SK-N-MC (cell line): ENCODE measurements at regions not wholly inside any gene's neighbourhood (a gene's known extent, or its start where the extent isn't known, plus 50 kb on each side); places are given as distances from the start of the nearest gene placed in this dataset.
"Not testable (repeated sequence)": the region's sequence is repeated elsewhere in the genome, so short reads cannot be mapped to it uniquely, and the experiment has no call there.

ENCODE experiments used
- DNase-seq: peaks from one replicate; pipeline ENCODE4 v3.0.0-alpha.2; 2011; ENCODE audit warnings: low read depth, low spot score
- H3K27ac ChIP-seq: fragments of 200-600 bp; sonication (generic); 2 replicates; pipeline ENCODE4 v1.5.1; 2016; ENCODE audit warnings: mixed run types
- H3K36me3 ChIP-seq: fragments of 200-600 bp; sonication (generic); 2 replicates; pipeline ENCODE4 v1.6.1; 2017; ENCODE audit warnings: antibody characterized with exemption, low read length, mixed read lengths; ENCODE audit not compliant: insufficient read depth
- H3K4me3 ChIP-seq: fragments of 200-600 bp; sonication (generic); 2 replicates; pipeline ENCODE4 v1.5.1; 2016
- H3K9ac ChIP-seq: fragments of 200-600 bp; sonication (generic); 2 replicates; pipeline ENCODE4 v1.8.0; 2017; ENCODE audit warnings: mixed run types, mixed read lengths; ENCODE audit not compliant: insufficient read length
- H3K9me3 ChIP-seq: fragments of 200-600 bp; sonication (generic); 2 replicates; pipeline ENCODE4 v1.6.1; 2017; ENCODE audit warnings: low read depth, mild to moderate bottlenecking, antibody characterized with exemption, low read length, moderate library complexity, mixed read lengths
- EZH2 ChIP-seq: fragments of 200-600 bp; sonication (generic); IDR thresholded peaks from one replicate; pipeline ENCODE4 v1.6.1; 2017; ENCODE audit warnings: antibody characterized with exemption
- FOXP2 ChIP-seq: optimal IDR thresholded peaks from 2 replicates; pipeline ENCODE3; 2011; ENCODE audit warnings: mild to moderate bottlenecking, moderate library complexity; ENCODE audit not compliant: insufficient read depth; ENCODE audit errors: extremely low read length, control extremely low read depth
- POLR2AphosphoS5 ChIP-seq: IDR thresholded peaks from 2 replicates; pipeline ENCODE4 v1.6.1; 2012; ENCODE audit warnings: mild to moderate bottlenecking, low read depth, low read length, borderline replicate concordance

DNA sequence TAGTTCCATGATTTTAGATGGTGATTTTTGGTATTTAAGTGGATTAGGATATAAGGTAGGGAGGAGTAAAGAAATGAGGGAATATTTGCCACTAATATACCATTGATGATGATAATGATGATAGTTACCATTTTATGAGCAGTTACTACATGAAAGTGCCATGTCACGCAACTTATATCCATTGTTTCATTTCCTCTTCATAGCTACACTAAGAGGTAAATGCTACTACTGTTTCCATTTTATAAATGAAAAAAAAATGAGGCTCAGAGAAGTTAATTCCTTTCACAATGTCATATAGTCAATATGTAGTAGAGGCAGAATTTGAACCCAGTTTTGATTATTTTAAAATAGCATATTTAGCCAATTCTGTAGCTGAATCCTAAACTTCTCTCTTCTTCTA is 112.2 kb upstream of the ADRA1B start:
- TF ChIP-seq EZH2 = no peak
- no peak for TF ChIP-seq POLR2AphosphoS5
- TF ChIP-seq FOXP2 = no peak
- Histone ChIP-seq H3K9me3 (no peaks in the 10 kb centered on the region), H3K9ac (no peak overlapping the region), H3K4me3 (no peak overlapping the region), H3K27ac (no peak overlapping the region), H3K36me3 (no peaks in the 10 kb centered on the region)
- no peak for DNase-seq

DNA sequence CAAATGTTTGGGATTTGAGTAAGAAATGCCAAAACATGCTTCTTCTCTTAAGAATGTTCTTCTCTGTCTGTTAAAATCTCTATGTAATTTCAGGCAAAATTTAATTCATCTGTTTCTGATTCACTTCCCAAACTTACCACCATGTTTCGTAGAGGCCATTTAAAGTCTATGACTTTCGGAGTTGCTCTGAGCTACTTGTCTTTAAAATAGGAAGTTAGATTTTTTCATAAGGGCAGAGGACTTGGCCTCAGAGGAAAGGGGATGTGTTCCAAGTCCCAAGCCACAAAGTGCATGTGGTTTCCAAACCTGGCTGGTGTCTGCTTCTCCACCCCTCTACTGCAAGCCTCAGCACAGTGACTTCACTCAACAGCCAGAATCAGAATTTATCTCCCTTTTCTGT is 111.3 kb upstream of the ADRA1B start:
- no peak for DNase-seq
- no peak for TF ChIP-seq POLR2AphosphoS5
- H3K4me3 ChIP-seq = no peak overlapping the region
- no peaks in the 10 kb centered on the region for H3K9me3 ChIP-seq
- H3K36me3 ChIP-seq = no peaks in the 10 kb centered on the region
- H3K27ac ChIP-seq = no peak overlapping the region
- H3K9ac ChIP-seq = no peak overlapping the region

DNA sequence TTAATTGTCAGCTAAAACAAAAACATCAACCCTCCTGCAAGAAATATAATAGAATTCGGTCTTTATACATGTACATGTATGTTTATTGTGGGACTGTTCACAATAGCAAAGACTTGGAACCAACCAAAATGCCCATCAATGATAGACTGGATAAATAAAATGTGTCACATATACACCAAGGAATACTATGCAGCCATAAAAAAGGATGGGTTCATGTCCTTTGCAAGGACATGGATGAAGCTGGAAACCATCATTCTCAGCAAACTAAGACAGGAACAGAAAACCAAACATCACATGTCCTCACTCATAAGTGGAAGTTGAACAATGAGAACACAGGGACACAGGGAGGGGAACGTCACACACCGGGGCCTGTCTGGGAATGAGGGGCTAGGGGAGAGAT is 109.1 kb upstream of the ADRA1B start:
- H3K9me3 ChIP-seq, H3K4me3 ChIP-seq, H3K9ac ChIP-seq, H3K36me3 ChIP-seq, H3K27ac ChIP-seq, DNase-seq: not testable (repeated sequence)

DNA sequence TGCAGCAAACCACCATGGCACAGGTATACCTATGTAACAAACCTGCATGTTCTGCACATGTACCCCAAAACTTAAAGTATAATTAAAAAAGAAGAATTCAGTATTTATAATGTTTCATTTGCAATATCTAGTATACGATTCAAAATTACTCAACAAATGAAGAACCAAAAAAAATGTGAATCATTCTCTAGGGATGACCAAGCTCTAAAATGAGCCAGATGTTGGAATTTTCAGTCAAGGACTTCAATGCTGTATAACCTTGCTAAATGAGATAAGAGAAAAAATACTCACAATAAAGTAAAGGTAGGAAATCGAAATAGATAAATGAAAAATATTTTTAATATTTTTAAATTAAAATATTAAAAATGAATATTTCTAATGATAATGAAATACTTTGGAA is 108.7 kb upstream of the ADRA1B start:
- TF ChIP-seq POLR2AphosphoS5 (no peak), EZH2 (no peak), FOXP2 (no peak)
- H3K36me3 ChIP-seq = no peaks in the 10 kb centered on the region

DNA sequence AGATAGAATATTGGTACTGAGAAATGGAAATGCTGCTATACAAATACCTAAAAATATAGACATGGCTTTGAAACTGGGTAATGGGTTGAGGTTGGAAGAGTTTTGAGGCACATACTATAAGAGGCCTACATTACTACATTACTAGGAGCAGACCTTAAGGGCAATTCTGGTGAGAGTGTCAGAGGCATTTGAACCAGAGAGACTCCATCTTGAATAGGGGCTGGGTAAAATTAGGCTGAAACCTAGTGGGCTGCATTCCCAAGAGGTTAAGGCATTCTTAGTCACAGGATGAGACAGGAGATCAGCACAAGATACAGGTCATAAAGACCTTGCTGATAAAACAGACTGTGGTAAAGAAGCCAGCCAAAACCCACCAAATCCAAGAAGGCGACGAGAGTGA is 104.6 kb upstream of the ADRA1B start:
- DNase-seq = no peak
- no peaks in the 10 kb centered on the region for H3K36me3 ChIP-seq
- no peak for TF ChIP-seq POLR2AphosphoS5
- no peak for TF ChIP-seq FOXP2
- H3K9me3 ChIP-seq = no peaks in the 10 kb centered on the region
- H3K4me3 ChIP-seq = no peak overlapping the region
- H3K9ac ChIP-seq = no peak overlapping the region
- H3K27ac ChIP-seq = no peak overlapping the region

More for the DNA sequence above, 108.7 kb upstream of the ADRA1B start:
- Histone ChIP-seq H3K9ac (no peak overlapping the region), H3K9me3 (no peaks in the 10 kb centered on the region), H3K27ac (no peak overlapping the region), H3K4me3 (no peak overlapping the region)
- no peak for DNase-seq

DNA sequence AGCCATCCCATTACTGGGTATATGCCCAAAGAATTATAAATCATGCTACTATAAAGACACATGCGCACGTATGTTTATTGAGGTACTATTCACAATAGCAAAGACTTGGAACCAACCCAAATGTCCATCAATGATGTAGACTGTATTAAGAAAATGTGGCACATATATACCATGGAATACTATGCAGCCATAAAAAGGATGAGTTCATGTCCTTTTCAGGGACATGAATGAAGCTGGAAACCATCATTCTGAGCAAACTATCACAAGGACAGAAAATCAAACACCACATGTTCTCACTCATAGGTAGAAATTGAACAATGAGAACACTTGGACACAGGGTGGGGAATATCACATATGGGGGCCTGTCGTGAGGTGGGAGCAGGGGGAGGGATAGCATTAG is 103.5 kb upstream of the ADRA1B start:
- not testable (repeated sequence) for DNase-seq, H3K9ac ChIP-seq, H3K9me3 ChIP-seq, H3K4me3 ChIP-seq, H3K36me3 ChIP-seq, H3K27ac ChIP-seq

DNA sequence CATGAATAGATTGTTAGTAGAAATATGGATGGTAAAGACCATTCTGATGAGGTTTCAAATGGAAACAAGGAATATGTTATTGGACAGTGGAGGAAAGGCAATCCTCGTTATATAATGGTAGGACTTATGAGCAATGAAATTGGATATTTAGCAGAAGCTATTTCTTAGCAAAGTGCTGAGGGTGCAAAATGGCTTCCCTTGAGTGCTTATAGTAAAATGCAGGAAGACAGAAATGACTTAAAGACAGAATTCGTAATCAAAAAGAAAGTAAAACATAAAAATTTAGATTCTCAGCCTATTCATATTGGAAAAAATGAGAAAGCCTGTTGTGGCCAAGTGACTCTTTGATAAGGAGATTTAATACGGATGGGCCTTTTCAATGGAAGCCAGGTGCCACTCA is 102.1 kb upstream of the ADRA1B start:
- Histone ChIP-seq H3K4me3 (no peak overlapping the region), H3K36me3 (no peaks in the 10 kb centered on the region), H3K9ac (no peak overlapping the region), H3K9me3 (no peaks in the 10 kb centered on the region), H3K27ac (no peak overlapping the region)
- TF ChIP-seq FOXP2 (no peak), EZH2 (no peak), POLR2AphosphoS5 (no peak)
- no peak for DNase-seq

DNA sequence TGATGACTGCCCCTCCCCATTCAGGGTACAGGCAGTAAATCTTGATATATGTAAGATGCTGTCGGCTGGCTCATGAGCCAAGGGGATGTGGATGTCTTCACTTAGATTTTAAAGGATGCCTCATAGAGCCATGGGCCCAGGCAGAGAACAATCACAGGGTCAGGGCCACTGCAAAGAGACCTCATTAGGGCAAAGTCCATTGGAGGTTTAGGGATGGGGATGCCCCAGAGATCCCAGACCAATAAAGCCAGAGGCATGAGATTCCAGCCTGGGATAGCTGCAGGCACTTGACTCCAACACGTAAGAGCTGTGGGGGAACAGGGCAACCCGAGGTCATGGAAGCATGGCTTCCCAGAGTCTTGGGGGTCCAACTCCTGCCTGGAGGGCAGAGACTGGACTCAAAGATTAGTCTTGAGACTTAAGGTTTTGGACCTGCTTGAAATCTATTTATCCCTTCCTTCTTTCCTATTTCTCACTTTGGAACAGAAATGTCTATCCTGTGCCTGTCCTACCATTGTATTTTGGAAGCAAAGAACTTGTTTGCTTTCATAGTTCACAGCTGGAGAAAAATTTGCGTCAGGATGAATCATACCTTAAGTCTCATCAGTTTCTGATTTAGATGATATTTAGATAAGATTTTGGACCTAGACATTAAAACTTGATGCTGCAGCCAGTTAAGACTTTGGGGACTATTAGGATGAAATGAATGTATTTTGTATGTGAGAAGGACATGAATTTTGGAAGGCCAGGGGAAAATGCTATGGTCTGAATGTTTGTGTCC is 101.3 kb upstream of the ADRA1B start:
- Histone ChIP-seq H3K4me3 (no peak overlapping the region), H3K9me3 (no peaks in the 10 kb centered on the region), H3K36me3 (no peaks in the 10 kb centered on the region), H3K9ac (no peak overlapping the region), H3K27ac (no peak overlapping the region)
- no peak for DNase-seq
- TF ChIP-seq POLR2AphosphoS5 (no peak), EZH2 (no peak), FOXP2 (no peak)

DNA sequence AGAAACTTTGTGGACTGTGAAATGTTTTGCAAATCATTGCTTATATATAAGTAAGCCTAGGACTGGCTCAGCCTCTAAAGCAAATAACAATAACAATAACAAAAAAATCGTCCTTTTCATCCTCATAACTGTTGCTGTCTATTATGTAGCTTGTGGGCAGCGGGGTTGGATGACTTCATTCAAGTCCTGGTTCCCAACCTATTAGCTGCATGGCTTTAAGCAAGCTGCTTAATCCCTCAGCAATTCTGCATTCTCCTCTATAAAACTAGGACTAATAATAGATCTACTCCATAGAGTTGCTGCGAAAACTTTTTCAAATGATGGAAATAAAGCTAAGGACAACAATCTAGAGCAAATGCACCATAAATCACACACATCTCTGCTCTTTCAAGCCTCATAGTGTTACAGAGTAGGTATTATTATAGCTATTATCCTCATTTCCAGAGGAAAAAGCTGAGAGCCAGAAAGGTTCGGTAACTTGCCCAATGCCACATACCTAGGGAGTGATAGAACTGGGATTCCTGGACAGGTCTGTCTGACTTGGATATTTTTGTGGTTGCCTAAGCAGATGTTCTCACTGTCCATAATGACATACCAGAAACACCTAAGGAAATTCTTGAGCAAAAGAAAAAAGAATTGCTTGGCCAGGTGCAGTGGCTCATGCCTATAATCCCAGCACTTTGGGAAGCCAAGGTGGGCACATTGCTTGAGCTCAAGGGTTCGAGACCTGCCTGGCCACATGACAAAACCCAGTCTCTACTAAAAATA is 98.8 kb upstream of the ADRA1B start:
- H3K9me3 ChIP-seq = no peaks in the 10 kb centered on the region
- H3K4me3 ChIP-seq = no peak overlapping the region
- no peaks in the 10 kb centered on the region for H3K36me3 ChIP-seq
- H3K27ac ChIP-seq = no peak overlapping the region
- no peak overlapping the region for H3K9ac ChIP-seq
- no peak for DNase-seq
- TF ChIP-seq POLR2AphosphoS5 (no peak), EZH2 (no peak), FOXP2 (no peak)
